Liver (tissue), 8 donors: ENCODE measurements at regions not wholly inside any gene's neighbourhood (a gene's known extent, or its start where the extent isn't known, plus 50 kb on each side); places are given as distances from the start of the nearest gene placed in this dataset.

Experiments used
- DNase-seq: peaks from one replicate; pipeline ENCODE4 v3.0.0-alpha.2; 2017; ENCODE audit warnings: low spot score
- H3K27ac ChIP-seq, 2 donors: one replicate each; pipeline ENCODE4 v1.7.0; 2013; ENCODE audit warnings: inconsistent platforms in 2 of 2, low read length in 2 of 2, control low read depth in 1 of 2, low read depth in 1 of 2, mild to moderate bottlenecking in 1 of 2
- H3K27me3 ChIP-seq, 4 donors: one replicate each; pipeline versions ENCODE4 v1.6.1 to v1.7.0; 2013; ENCODE audit warnings: low read length in 3 of 4, inconsistent platforms in 1 of 4, mild to moderate bottlenecking in 1 of 4, moderate library complexity in 1 of 4; ENCODE audit not compliant: control insufficient read depth in 4 of 4, insufficient read depth in 4 of 4
- H3K36me3 ChIP-seq, 4 donors: one replicate each; pipeline versions ENCODE4 v1.6.1 to v1.7.0; 2013; ENCODE audit warnings: low read length in 3 of 4, mild to moderate bottlenecking in 3 of 4, low read depth in 1 of 4, moderate library complexity in 1 of 4; ENCODE audit not compliant: control insufficient read depth in 4 of 4, insufficient read depth in 3 of 4
- H3K4me1 ChIP-seq, 4 donors: one replicate each; pipeline versions ENCODE4 v1.6.1 to v1.7.0; 2013; ENCODE audit warnings: low read length in 3 of 4, mild to moderate bottlenecking in 3 of 4, moderate library complexity in 1 of 4; ENCODE audit not compliant: control insufficient read depth in 4 of 4, insufficient read depth in 4 of 4
- H3K4me3 ChIP-seq, 3 donors: one replicate each; pipeline versions ENCODE4 v1.6.1 to v1.7.0; 2013; ENCODE audit warnings: low read length in 3 of 3, control low read depth in 1 of 3, low read depth in 1 of 3, mild to moderate bottlenecking in 1 of 3
- H3K9ac ChIP-seq, 2 donors: one replicate each; pipeline ENCODE4 v1.7.0; 2013; ENCODE audit warnings: low read length in 2 of 2, mild to moderate bottlenecking in 2 of 2, moderate library complexity in 2 of 2, control low read depth in 1 of 2, low read depth in 1 of 2
- H3K9me3 ChIP-seq, 4 donors: one replicate each; pipeline versions ENCODE4 v1.6.1 to v1.7.0; 2013; ENCODE audit warnings: low read length in 3 of 4; ENCODE audit not compliant: control insufficient read depth in 4 of 4
- ATF3 ChIP-seq: IDR thresholded peaks from 2 replicates; pipeline ENCODE4 v1.6.1; 2016; ENCODE audit warnings: antibody characterized with exemption
- CTCF ChIP-seq: fragments of 150-350 bp; IDR thresholded peaks from 2 replicates; pipeline ENCODE4 v1.5.1; 2017; ENCODE audit warnings: improper control_type of control experiment, low read depth, low read length; ENCODE audit not compliant: missing input control
- EGR1 ChIP-seq, 2 donors: IDR thresholded peaks; 2 replicates each; pipeline ENCODE4 v1.6.1; 2016 to 2018; ENCODE audit warnings: antibody characterized with exemption in 2 of 2, low read depth in 2 of 2
- FOXA1 ChIP-seq: IDR thresholded peaks from 2 replicates; pipeline ENCODE4 v1.6.1; 2016; ENCODE audit warnings: antibody characterized with exemption
- FOXA2 ChIP-seq: IDR thresholded peaks from 2 replicates; pipeline ENCODE4 v1.6.1; 2016; ENCODE audit warnings: antibody characterized with exemption
- GABPA ChIP-seq, 2 donors: IDR thresholded peaks in 1 of 2; conservative IDR thresholded peaks in 1 of 2; 2 replicates each; pipeline ENCODE4 v1.6.1; 2016; ENCODE audit warnings: antibody characterized with exemption in 2 of 2, mild to moderate bottlenecking in 1 of 2, moderate library complexity in 1 of 2
- HNF4G ChIP-seq: IDR thresholded peaks from 2 replicates; pipeline ENCODE4 v1.6.1; 2016; ENCODE audit warnings: antibody characterized with exemption
- JUND ChIP-seq, 2 donors: IDR thresholded peaks; 2 replicates each; pipeline ENCODE4 v1.6.1; 2016; ENCODE audit warnings: antibody characterized with exemption in 2 of 2
- MAX ChIP-seq: IDR thresholded peaks from 2 replicates; pipeline ENCODE4 v1.6.1; 2016; ENCODE audit warnings: antibody characterized with exemption
- NR2F2 ChIP-seq: IDR thresholded peaks from 2 replicates; pipeline ENCODE4 v1.6.1; 2016; ENCODE audit warnings: antibody characterized with exemption
- RAD21 ChIP-seq, 2 donors: IDR thresholded peaks; 2 replicates each; pipeline ENCODE4 v1.6.1; 2016; ENCODE audit warnings: antibody characterized with exemption in 2 of 2, mild to moderate bottlenecking in 2 of 2
- REST ChIP-seq: IDR thresholded peaks from 2 replicates; pipeline ENCODE4 v1.6.1; 2016; ENCODE audit warnings: antibody characterized with exemption, mild to moderate bottlenecking
- RXRA ChIP-seq, 2 donors: IDR thresholded peaks; 2 replicates each; pipeline ENCODE4 v1.6.1; 2017 to 2018; ENCODE audit warnings: antibody characterized with exemption in 2 of 2, mild to moderate bottlenecking in 1 of 2
- SP1 ChIP-seq: IDR thresholded peaks from 2 replicates; pipeline ENCODE4 v1.6.1; 2018; ENCODE audit warnings: antibody characterized with exemption, mild to moderate bottlenecking
- TAF1 ChIP-seq: conservative IDR thresholded peaks from 2 replicates; pipeline ENCODE4 v1.6.1; 2016; ENCODE audit warnings: antibody characterized with exemption, mild to moderate bottlenecking
- ZBTB33 ChIP-seq: IDR thresholded peaks from 2 replicates; pipeline ENCODE4 v1.6.1; 2016; ENCODE audit warnings: antibody characterized with exemption
- WGBS: extraction: QIAGEN DNeasy Blood & Tissue Kit; methylation state at CpG from one replicate; pipeline ENCODE4 v1.1.7; 2013; 5-methylcytosine and 5-hydroxymethylcytosine counted together
- donor health status: healthy.
- donor health status: healthy.
- donor health status: healthy.
- donor health status: healthy.
- donor health status: healthy.

- TF ChIP-seq ZBTB33: no peak
- no peak for TF ChIP-seq RAD21 (IDR thresholded peaks at IDR 0.05)
- TF ChIP-seq GABPA (IDR thresholded peaks at IDR 0.05 in 1 of 2, conservative IDR thresholded peaks at IDR 0.05 in 1 of 2): no peak
Observed at GRCh38 chr2:57437077-57437476, 609.5 kb upstream of the VRK2 start (continued).

GRCh38 chr2:57440437-57440836 lies 606.2 kb upstream of the VRK2 start:
- 90% methylated on average over 1 of the region's 1 CpG for WGBS
- H3K4me1 ChIP-seq: no peaks in the 10 kb centered on the region
- no peaks in the 10 kb centered on the region for H3K36me3 ChIP-seq
- TF ChIP-seq ATF3 (no peak), FOXA1 (no peak), HNF4G (no peak), REST (no peak), EGR1 (IDR thresholded peaks at IDR 0.05; ENCODE audit: low read depth in 2 of 2) (no peak), RAD21 (IDR thresholded peaks at IDR 0.05) (no peak), ZBTB33 (no peak), GABPA (IDR thresholded peaks at IDR 0.05 in 1 of 2, conservative IDR thresholded peaks at IDR 0.05 in 1 of 2) (no peak), SP1 (no peak), TAF1 (no peak), JUND (IDR thresholded peaks at IDR 0.05) (no peak), NR2F2 (no peak), RXRA (IDR thresholded peaks at IDR 0.05) (no peak), MAX (no peak), FOXA2 (no peak), CTCF (no peak)
- H3K27me3 ChIP-seq: no peaks in the 10 kb centered on the region
- H3K9me3 ChIP-seq: no peaks in the 10 kb centered on the region
- no peak overlapping the region for H3K27ac ChIP-seq
- no peak overlapping the region for H3K4me3 ChIP-seq
- no peak overlapping the region for H3K9ac ChIP-seq
- DNase-seq: no peak
